Naive thymus-derived CD4-positive, alpha-beta T cell (primary cell): ENCODE measurements at regions not wholly inside any gene's neighbourhood (a gene's known extent, or its start where the extent isn't known, plus 50 kb on each side); places are given as distances from the start of the nearest gene placed in this dataset.
"Not testable (repeated sequence)": the region's sequence is repeated elsewhere in the genome, so short reads cannot be mapped to it uniquely, and the experiment has no call there.

Experiments used
- ATAC-seq: fragments of 150-1000 bp; cut with Tn5 transposase; 2 replicates; pipeline ENCODE4 v1.10.0; 2021; ENCODE audit warnings: mild to moderate bottlenecking, moderate library complexity
- CTCF ChIA-PET: fragments of 350-600 bp; sonication (Branson Sonifier 250); formaldehyde crosslinking; loops from one replicate; lab custom pipeline; 2021; ENCODE audit warnings: antibody characterized with exemption; lab: Charles Lee
- POLR2A ChIA-PET: fragments of 350-600 bp; sonication (Branson Sonifier 250); formaldehyde crosslinking; loops from one replicate; lab custom pipeline; 2021; ENCODE audit warnings: antibody characterized with exemption, inconsistent platforms; lab: Charles Lee
- DNase-seq, 9 donors: peaks; one replicate each; pipeline versions ENCODE4 v3.0.0 to v3.0.0-alpha.2; 2020 to 2022; ENCODE audit warnings: mixed read lengths in 1 of 9
- H3K27ac ChIP-seq: one replicate; pipeline ENCODE4 v1.7.0; 2013; ENCODE audit warnings: mild to moderate bottlenecking, low read depth, low read length, moderate library complexity
- H3K27me3 ChIP-seq, 2 donors: one replicate each; pipeline ENCODE4 v1.7.0; 2013; ENCODE audit warnings: low read length in 2 of 2, mild to moderate bottlenecking in 2 of 2, moderate library complexity in 2 of 2; ENCODE audit not compliant: control insufficient read depth in 2 of 2, insufficient read depth in 2 of 2
- H3K36me3 ChIP-seq, 3 experiments: 1 replicate in 2 of 3; 2 replicates in 1 of 3; pipeline ENCODE4 v1.7.0; 2013; ENCODE audit warnings: low read length in 3 of 3, mild to moderate bottlenecking in 3 of 3, moderate library complexity in 1 of 3; ENCODE audit not compliant: insufficient read depth in 3 of 3, control insufficient read depth in 2 of 3
- H3K4me1 ChIP-seq, 2 donors: one replicate each; pipeline ENCODE4 v1.7.0; 2013; ENCODE audit warnings: low read length in 2 of 2, mild to moderate bottlenecking in 2 of 2, moderate library complexity in 1 of 2; ENCODE audit not compliant: control insufficient read depth in 2 of 2, insufficient read depth in 2 of 2
- H3K4me3 ChIP-seq: 2 replicates; pipeline ENCODE4 v1.7.0; 2013; ENCODE audit warnings: mild to moderate bottlenecking, low read length
- H3K9me3 ChIP-seq, 3 experiments: 1 replicate in 2 of 3; 2 replicates in 1 of 3; pipeline ENCODE4 v1.7.0; 2013; ENCODE audit warnings: low read length in 3 of 3; ENCODE audit not compliant: control insufficient read depth in 2 of 3
- H3K27ac Mint-ChIP-seq, 9 donors: one replicate each; pipeline ENCODE4 v1.8.0; 2020 to 2022; ENCODE audit warnings: mixed read lengths in 9 of 9, mild to moderate bottlenecking in 8 of 9, moderate library complexity in 5 of 9, inconsistent platforms in 2 of 9
- H3K27me3 Mint-ChIP-seq, 5 donors: one replicate each; pipeline ENCODE4 v1.8.0; 2021 to 2022; ENCODE audit warnings: mixed read lengths in 5 of 5, mild to moderate bottlenecking in 1 of 5
- H3K36me3 Mint-ChIP-seq, 5 donors: one replicate each; pipeline ENCODE4 v1.8.0; 2020 to 2022; ENCODE audit warnings: mixed read lengths in 5 of 5, mild to moderate bottlenecking in 3 of 5, inconsistent platforms in 1 of 5
- H3K4me1 Mint-ChIP-seq, 7 donors: one replicate each; pipeline ENCODE4 v1.8.0; 2020 to 2022; ENCODE audit warnings: mixed read lengths in 7 of 7, mild to moderate bottlenecking in 3 of 7, inconsistent platforms in 1 of 7
- H3K4me3 Mint-ChIP-seq, 10 donors: one replicate each; pipeline ENCODE4 v1.8.0; 2020 to 2022; ENCODE audit warnings: mild to moderate bottlenecking in 10 of 10, mixed read lengths in 10 of 10, moderate library complexity in 6 of 10, inconsistent platforms in 2 of 10
- H3K9me3 Mint-ChIP-seq, 11 donors: one replicate each; pipeline ENCODE4 v1.8.0; 2020 to 2022; ENCODE audit warnings: mixed read lengths in 11 of 11, mild to moderate bottlenecking in 4 of 11, inconsistent platforms in 1 of 11, moderate library complexity in 1 of 11
- intact Hi-C, 2 donors: fragments of 100-400 bp; cut with micrococcal nuclease; formaldehyde crosslinking; loops; one replicate each; pipeline ENCODE4 v1.15.1; 2023

DNA sequence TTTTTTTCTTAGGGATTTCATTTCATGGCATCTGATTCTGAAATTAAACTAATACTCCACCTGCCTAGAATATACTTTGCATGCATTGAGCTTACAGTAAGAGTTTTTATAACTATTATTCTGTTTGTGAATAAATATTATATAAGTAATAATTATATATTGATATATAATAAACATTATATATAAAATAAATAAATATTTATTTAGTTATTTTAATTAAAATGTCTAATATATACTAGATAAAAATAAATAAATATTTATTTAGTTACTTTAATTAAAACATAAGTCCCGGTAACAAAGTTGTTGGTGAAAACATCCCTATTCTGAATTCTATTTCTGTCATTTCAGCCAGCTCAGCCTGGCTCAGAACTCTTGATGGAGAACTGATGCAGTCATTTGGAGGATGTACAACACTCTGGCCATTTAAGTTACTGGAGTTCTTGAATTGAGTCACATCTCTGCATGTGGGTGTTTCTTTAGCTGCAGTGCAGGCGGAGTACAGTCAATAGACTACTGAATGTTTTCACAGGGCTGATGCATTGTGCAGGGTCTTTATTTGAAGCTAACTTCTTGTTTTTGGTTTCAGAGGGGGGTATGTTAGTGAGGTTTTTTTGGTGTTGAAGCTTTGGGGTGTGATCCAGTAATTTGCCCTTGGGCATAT is 508.9 kb upstream of the ADGRB3 start:
- intact Hi-C loops: no loop called here
- H3K27ac ChIP-seq: no peak overlapping the region
- H3K9me3 Mint-ChIP-seq: peaks cover 6 to 28% (median 11%) of the 10 kb centered on the region in 11 donors
- DNase-seq: no peak
- ChIA-PET POLR2A (no interaction called here), CTCF (no interaction called here)
- peaks cover 0 to 5% (median 0%) of the 10 kb centered on the region in 5 donors for H3K36me3 Mint-ChIP-seq
- H3K4me3 Mint-ChIP-seq: no peak overlapping the region
- ATAC-seq: no peak
- no peaks in the 10 kb centered on the region for H3K36me3 ChIP-seq
- H3K27me3 Mint-ChIP-seq: no peaks in the 10 kb centered on the region
- no peak overlapping the region for H3K4me3 ChIP-seq
- H3K27me3 ChIP-seq: no peaks in the 10 kb centered on the region
- H3K9me3 ChIP-seq: peaks cover 0 to 4% (median 0%) of the 10 kb centered on the region in 3 experiments
- H3K4me1 ChIP-seq: no peaks in the 10 kb centered on the region
- H3K27ac Mint-ChIP-seq: no peak overlapping the region
- H3K4me1 Mint-ChIP-seq: peaks cover 0 to 4% (median 0%) of the 10 kb centered on the region in 7 donors

GRCh38 chr6:68122975-68123374 is 512.1 kb upstream of the ADGRB3 start:
- H3K4me3 ChIP-seq, H3K9me3 ChIP-seq, H3K27me3 ChIP-seq, H3K4me1 Mint-ChIP-seq, intact Hi-C loops, H3K27me3 Mint-ChIP-seq, ATAC-seq, CTCF ChIA-PET, DNase-seq, H3K27ac Mint-ChIP-seq, H3K36me3 Mint-ChIP-seq, H3K4me3 Mint-ChIP-seq, H3K36me3 ChIP-seq, H3K27ac ChIP-seq, H3K4me1 ChIP-seq, POLR2A ChIA-PET: not testable (repeated sequence)
- peaks cover 8 to 19% (median 14%) of the 10 kb centered on the region in 11 donors for H3K9me3 Mint-ChIP-seq

DNA sequence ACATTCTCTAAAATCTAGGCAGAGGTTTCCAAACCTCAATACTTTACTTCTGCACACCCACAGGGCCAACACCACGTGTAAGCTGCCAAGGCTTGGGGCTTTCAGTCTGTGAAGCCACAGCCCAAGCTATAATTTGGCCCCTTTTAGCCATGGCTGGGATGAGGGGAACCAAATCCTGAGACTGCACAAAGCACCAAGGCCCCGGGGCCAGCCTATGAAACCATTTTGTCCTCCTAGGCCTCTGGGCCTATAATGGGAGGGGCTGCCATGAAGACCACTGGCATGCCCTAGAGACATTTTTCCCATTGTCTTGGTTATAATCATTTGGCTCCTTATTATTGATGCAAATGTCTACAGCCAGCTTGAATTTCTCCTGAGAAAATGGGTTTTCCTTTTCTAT is 513.0 kb upstream of the ADGRB3 start:
- Histone ChIP-seq H3K27ac (no peak overlapping the region), H3K4me1 (no peaks in the 10 kb centered on the region), H3K9me3 (peaks cover 0 to 4% (median 0%) of the 10 kb centered on the region in 3 experiments), H3K27me3 (no peaks in the 10 kb centered on the region), H3K36me3 (no peaks in the 10 kb centered on the region), H3K4me3 (no peak overlapping the region)
- Mint-ChIP-seq H3K4me1 (no peaks in the 10 kb centered on the region), H3K9me3 (peaks cover 5 to 19% (median 10%) of the 10 kb centered on the region in 11 donors), H3K4me3 (no peak overlapping the region), H3K27ac (no peak overlapping the region), H3K27me3 (no peaks in the 10 kb centered on the region), H3K36me3 (peaks cover 0 to 5% (median 0%) of the 10 kb centered on the region in 5 donors)
- ATAC-seq: no peak
- ChIA-PET CTCF (no interaction called here), POLR2A (no interaction called here)
- no peak for DNase-seq
- intact Hi-C loops: no loop called here

- peaks cover 5 to 20% (median 12%) of the 10 kb centered on the region in 11 donors for H3K9me3 Mint-ChIP-seq
- H3K4me3 ChIP-seq, CTCF ChIA-PET, H3K27ac ChIP-seq, intact Hi-C loops, POLR2A ChIA-PET, ATAC-seq, H3K27me3 ChIP-seq, H3K27ac Mint-ChIP-seq, H3K36me3 ChIP-seq, H3K4me3 Mint-ChIP-seq, H3K27me3 Mint-ChIP-seq, DNase-seq, H3K4me1 Mint-ChIP-seq, H3K4me1 ChIP-seq, H3K36me3 Mint-ChIP-seq, H3K9me3 ChIP-seq: not testable (repeated sequence)
Observed at GRCh38 chr6:68120954-68121353, 514.1 kb upstream of the ADGRB3 start.

- no peak overlapping the region for H3K27ac Mint-ChIP-seq
- Histone ChIP-seq H3K4me3 (no peak overlapping the region), H3K36me3 (no peaks in the 10 kb centered on the region), H3K27me3 (no peaks in the 10 kb centered on the region), H3K27ac (no peak overlapping the region), H3K9me3 (no peaks in the 10 kb centered on the region), H3K4me1 (no peaks in the 10 kb centered on the region)
- no peaks in the 10 kb centered on the region for H3K36me3 Mint-ChIP-seq
- POLR2A ChIA-PET: no interaction called here
- H3K9me3 Mint-ChIP-seq: peaks cover 0 to 7% (median 2%) of the 10 kb centered on the region in 11 donors
- CTCF ChIA-PET: no interaction called here
- no peaks in the 10 kb centered on the region for H3K4me1 Mint-ChIP-seq
- H3K27me3 Mint-ChIP-seq: no peaks in the 10 kb centered on the region
- no peak overlapping the region for H3K4me3 Mint-ChIP-seq
- DNase-seq (no peak), ATAC-seq (no peak)
- intact Hi-C loops: no loop called here
Observed at GRCh38 chr6:68114463-68115047, 520.5 kb upstream of the ADGRB3 start.

DNA sequence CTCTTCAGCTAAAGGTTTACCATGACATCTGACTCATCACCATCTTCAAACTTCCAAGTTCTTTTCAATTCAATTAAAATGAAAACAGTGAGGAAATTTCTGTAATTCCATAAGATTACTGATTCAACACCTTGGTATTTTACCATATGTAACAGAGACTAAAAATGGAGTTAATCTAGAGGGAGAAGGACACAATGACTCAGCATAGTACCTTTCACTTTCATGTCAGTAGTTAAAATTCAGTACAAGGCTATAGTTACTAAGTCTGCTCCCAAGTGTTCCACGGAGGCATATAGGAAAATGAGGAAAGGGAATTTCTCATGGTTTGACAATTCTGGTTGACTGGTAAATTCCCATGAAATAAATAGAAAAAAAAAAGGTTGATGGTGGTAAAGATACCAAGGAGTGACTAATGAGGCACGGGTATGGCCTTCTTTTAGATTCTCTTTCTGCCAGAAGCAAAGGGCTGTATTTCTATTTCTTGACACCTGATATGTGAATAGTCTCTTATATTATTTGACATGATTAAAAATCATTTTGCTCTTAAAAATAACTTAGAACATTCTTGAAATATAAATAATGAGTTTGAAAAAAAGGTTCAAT is 526.7 kb upstream of the ADGRB3 start:
- H3K4me3 ChIP-seq: no peak overlapping the region
- intact Hi-C loops: no loop called here
- DNase-seq: no peak
- H3K27ac Mint-ChIP-seq: no peak overlapping the region
- no peak overlapping the region for H3K4me3 Mint-ChIP-seq
- H3K4me1 Mint-ChIP-seq: no peaks in the 10 kb centered on the region
- H3K9me3 ChIP-seq: no peaks in the 10 kb centered on the region
- no peaks in the 10 kb centered on the region for H3K36me3 ChIP-seq
- no peaks in the 10 kb centered on the region for H3K36me3 Mint-ChIP-seq
- H3K27me3 Mint-ChIP-seq: no peaks in the 10 kb centered on the region
- CTCF ChIA-PET: no interaction called here
- POLR2A ChIA-PET: no interaction called here
- no peak overlapping the region for H3K27ac ChIP-seq
- peaks cover 0 to 5% (median 0%) of the 10 kb centered on the region in 11 donors for H3K9me3 Mint-ChIP-seq
- no peak for ATAC-seq
- no peaks in the 10 kb centered on the region for H3K27me3 ChIP-seq
- no peaks in the 10 kb centered on the region for H3K4me1 ChIP-seq

DNA sequence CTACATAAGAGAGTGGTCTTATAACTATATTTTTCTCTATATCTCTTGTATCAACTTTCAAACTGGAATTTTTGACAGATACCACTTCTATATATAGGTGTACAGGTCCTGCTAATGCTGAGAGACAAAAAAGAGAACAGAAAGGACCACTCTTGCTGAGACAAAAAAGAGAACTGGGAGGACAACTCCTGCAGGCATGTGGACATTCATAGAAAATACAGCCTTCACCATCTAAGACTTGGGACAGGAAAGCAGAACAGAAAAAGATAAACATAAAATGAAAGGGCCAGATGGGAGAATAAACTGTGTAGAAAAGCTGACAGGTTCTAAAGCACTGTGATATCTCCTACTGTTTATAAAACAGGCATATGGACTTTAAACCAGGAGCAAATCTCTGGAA is 541.0 kb upstream of the ADGRB3 start:
- POLR2A ChIA-PET: no interaction called here
- ATAC-seq (no peak), DNase-seq (no peak)
- Histone ChIP-seq H3K4me3 (no peak overlapping the region), H3K27ac (no peak overlapping the region), H3K4me1 (no peaks in the 10 kb centered on the region), H3K27me3 (no peaks in the 10 kb centered on the region), H3K9me3 (no peaks in the 10 kb centered on the region), H3K36me3 (no peaks in the 10 kb centered on the region)
- CTCF ChIA-PET: no interaction called here
- H3K36me3 Mint-ChIP-seq: no peaks in the 10 kb centered on the region
- no peaks in the 10 kb centered on the region for H3K27me3 Mint-ChIP-seq
- H3K4me1 Mint-ChIP-seq: peaks cover 0 to 2% (median 0%) of the 10 kb centered on the region in 7 donors
- H3K9me3 Mint-ChIP-seq: peaks cover 0 to 9% (median 3%) of the 10 kb centered on the region in 11 donors
- intact Hi-C loops: no loop called here
- no peak overlapping the region for H3K27ac Mint-ChIP-seq
- no peak overlapping the region for H3K4me3 Mint-ChIP-seq
